ENCODE measurements at regions not wholly inside any gene's neighbourhood (a gene's known extent, or its start where the extent isn't known, plus 50 kb on each side); places are given as distances from the start of the nearest gene placed in this dataset.

GRCh38 chr2:239520811-239521517, 120.1 kb upstream of the HDAC4 start:
- DNase-seq (ENCODE audit: low read depth in 2 of 2) = no peak

- DNase-seq (ENCODE audit: low read depth in 2 of 2) = no peak
Observed at GRCh38 chr2:239519921-239520585, 119.2 kb upstream of the HDAC4 start.

GRCh38 chr2:239519089-239519920, 118.5 kb upstream of the HDAC4 start:
- no peak for DNase-seq (ENCODE audit: low read depth in 2 of 2)

GRCh38 chr2:239518286-239519088, 117.7 kb upstream of the HDAC4 start:
- no peak for DNase-seq (ENCODE audit: low read depth in 2 of 2)

GRCh38 chr2:239517686-239518085, 116.9 kb upstream of the HDAC4 start:
- no peak for DNase-seq (ENCODE audit: low read depth in 2 of 2)

- no peak for DNase-seq (ENCODE audit: low read depth in 2 of 2)
Observed at GRCh38 chr2:239516954-239517305, 116.1 kb upstream of the HDAC4 start.

- DNase-seq (ENCODE audit: low read depth in 2 of 2) = no peak
Observed at GRCh38 chr2:239516286-239516953, 115.6 kb upstream of the HDAC4 start.

GRCh38 chr2:239514754-239515530, 114.1 kb upstream of the HDAC4 start:
- DNase-seq (ENCODE audit: low read depth in 2 of 2) = no peak

- DNase-seq (ENCODE audit: low read depth in 2 of 2) = no peak
Observed at GRCh38 chr2:239512054-239512453, 111.2 kb upstream of the HDAC4 start.

- no peak for DNase-seq (ENCODE audit: low read depth in 2 of 2)
Observed at GRCh38 chr2:239509373-239510143, 108.7 kb upstream of the HDAC4 start.

GRCh38 chr2:239508261-239508660, 107.4 kb upstream of the HDAC4 start:
- no peak for DNase-seq (ENCODE audit: low read depth in 2 of 2)

GRCh38 chr2:239507576-239508258, 106.9 kb upstream of the HDAC4 start:
- DNase-seq (ENCODE audit: low read depth in 2 of 2) = no peak

- DNase-seq (ENCODE audit: low read depth in 2 of 2) = no peak
Observed at GRCh38 chr2:239506961-239507360, 106.1 kb upstream of the HDAC4 start.

GRCh38 chr2:239506101-239506857, 105.5 kb upstream of the HDAC4 start:
- DNase-seq (ENCODE audit: low read depth in 2 of 2) = no peak

GRCh38 chr2:239504643-239505235, 103.9 kb upstream of the HDAC4 start:
- DNase-seq (ENCODE audit: low read depth in 2 of 2) = no peak

- DNase-seq (ENCODE audit: low read depth in 2 of 2) = no peak
Observed at GRCh38 chr2:239502430-239503186, 101.8 kb upstream of the HDAC4 start.

All from activated CD4-positive, alpha-beta T cell treated with anti-CD3 and anti-CD28 coated beads for 24 hours (primary cell).